C4-2B (cell line): ENCODE measurements at regions not wholly inside any gene's neighbourhood (a gene's known extent, or its start where the extent isn't known, plus 50 kb on each side); places are given as distances from the start of the nearest gene placed in this dataset.

Experiments
- H3K27ac ChIP-seq: fragments of 450-650 bp; 2 replicates; pipeline ENCODE4 v1.5.1; 2017
- ZFX ChIP-seq: fragments of 450-650 bp; IDR thresholded peaks from 2 replicates; pipeline ENCODE4 v1.6.1; 2017
- TF ChIP-seq, protein P1 (sequence below): fragments of 450-650 bp; conservative IDR thresholded peaks from 2 replicates; pipeline ENCODE4 v1.5.1; 2017; ENCODE audit warnings: mild to moderate bottlenecking

DNA sequence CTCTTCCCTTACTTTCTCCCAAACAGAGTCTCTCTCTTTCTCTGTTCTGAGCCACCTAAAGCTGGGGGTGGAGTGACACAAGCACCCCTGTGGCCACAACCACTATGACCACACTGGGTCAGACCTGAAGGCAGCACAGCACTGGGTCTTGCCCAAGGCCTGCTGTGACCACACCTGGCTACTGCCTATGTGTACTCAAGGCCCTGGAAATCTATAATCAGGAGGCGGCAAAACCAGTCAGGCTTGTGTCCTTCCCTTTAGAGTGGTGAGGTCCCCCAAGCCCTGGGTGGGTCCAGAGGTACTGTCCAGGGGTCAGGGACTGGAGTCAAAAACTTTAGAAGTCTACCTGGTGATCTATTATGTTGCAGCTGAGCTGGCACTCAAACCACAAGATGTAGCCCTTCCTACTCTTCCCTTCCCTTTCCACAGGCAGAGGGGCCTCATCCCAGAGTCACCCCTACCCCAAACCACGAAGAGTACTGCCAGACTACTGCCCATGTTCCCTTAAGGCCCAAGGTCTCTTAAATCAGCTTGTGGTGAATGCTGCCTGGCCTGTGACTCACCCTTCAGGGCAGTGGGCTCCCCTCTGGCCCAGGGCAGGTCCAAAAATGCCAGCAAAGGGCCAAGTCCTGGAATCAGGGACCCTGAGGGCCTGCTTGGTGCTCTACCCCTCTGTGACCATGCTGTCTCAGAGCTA lies 179.8 kb upstream of the DYRK2 start:
- no peak overlapping the region for H3K27ac ChIP-seq
- TF ChIP-seq, protein P1, sequence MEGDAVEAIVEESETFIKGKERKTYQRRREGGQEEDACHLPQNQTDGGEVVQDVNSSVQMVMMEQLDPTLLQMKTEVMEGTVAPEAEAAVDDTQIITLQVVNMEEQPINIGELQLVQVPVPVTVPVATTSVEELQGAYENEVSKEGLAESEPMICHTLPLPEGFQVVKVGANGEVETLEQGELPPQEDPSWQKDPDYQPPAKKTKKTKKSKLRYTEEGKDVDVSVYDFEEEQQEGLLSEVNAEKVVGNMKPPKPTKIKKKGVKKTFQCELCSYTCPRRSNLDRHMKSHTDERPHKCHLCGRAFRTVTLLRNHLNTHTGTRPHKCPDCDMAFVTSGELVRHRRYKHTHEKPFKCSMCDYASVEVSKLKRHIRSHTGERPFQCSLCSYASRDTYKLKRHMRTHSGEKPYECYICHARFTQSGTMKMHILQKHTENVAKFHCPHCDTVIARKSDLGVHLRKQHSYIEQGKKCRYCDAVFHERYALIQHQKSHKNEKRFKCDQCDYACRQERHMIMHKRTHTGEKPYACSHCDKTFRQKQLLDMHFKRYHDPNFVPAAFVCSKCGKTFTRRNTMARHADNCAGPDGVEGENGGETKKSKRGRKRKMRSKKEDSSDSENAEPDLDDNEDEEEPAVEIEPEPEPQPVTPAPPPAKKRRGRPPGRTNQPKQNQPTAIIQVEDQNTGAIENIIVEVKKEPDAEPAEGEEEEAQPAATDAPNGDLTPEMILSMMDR = no peak
- no peak for TF ChIP-seq ZFX

DNA sequence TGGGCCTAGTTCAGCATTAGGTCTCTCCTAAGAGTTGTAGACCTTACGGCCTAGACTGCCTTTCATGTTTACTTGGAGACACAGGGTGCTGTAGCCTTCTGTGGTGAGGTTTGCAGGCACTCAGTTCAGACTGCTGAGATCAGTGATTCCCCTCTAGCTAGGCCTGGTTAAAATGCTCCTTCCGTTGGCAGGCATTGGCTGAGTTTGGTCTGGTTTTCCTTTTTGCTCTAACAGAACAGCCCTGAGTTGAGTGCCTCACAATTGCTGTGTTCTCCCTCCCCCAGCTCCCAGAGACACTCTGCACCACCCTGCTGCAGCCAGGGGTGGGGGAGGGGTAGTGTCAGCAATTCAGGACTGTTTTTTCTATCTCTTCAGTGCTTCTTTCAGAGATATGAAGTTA lies 178.9 kb upstream of the DYRK2 start:
- H3K27ac ChIP-seq = no peak overlapping the region

DNA sequence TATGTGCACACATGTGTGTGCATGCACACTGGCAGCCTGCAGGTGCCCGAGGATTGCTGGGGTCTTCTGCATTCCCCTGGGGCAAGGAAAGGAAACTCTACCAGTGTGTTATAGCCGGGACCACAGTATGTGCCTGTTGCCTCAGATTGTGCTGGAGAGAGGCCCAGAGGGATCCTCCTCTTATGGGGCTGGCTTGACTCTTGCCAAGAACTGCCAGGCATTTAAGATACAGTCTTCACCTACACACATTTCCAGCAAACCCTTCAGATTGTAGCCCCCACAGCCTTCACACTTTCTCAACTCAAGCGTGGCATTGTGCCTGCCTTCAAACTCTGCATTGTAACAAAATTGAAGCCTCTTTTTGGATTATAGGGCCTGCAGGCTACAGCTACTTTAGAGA lies 176.7 kb upstream of the DYRK2 start:
- TF ChIP-seq ZFX = no peak
- H3K27ac ChIP-seq = no peak overlapping the region

More for the DNA sequence above, 178.9 kb upstream of the DYRK2 start:
- TF ChIP-seq ZFX = no peak
- TF ChIP-seq, protein P1 = no peak

DNA sequence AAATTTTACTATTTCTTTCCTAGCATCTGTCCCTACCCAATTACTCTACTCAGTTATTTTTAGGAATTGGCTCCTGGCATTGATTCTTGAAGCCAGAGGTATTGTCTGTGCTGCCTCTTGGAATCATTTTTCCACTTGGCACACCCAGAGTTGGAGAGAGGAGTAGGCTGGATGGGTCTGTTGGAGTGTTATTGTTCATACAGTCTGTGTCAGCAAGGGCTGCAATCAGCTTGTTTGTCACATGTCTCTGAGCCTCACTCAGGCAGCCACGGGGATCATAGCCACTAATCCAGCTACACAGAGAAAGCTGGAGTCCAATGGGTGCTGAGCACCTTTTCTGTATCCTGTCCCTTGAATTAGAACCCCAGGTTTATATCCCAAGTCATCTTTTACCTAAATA lies 176.0 kb upstream of the DYRK2 start:
- no peak overlapping the region for H3K27ac ChIP-seq
- TF ChIP-seq ZFX = no peak
- TF ChIP-seq, protein P1 = no peak

DNA sequence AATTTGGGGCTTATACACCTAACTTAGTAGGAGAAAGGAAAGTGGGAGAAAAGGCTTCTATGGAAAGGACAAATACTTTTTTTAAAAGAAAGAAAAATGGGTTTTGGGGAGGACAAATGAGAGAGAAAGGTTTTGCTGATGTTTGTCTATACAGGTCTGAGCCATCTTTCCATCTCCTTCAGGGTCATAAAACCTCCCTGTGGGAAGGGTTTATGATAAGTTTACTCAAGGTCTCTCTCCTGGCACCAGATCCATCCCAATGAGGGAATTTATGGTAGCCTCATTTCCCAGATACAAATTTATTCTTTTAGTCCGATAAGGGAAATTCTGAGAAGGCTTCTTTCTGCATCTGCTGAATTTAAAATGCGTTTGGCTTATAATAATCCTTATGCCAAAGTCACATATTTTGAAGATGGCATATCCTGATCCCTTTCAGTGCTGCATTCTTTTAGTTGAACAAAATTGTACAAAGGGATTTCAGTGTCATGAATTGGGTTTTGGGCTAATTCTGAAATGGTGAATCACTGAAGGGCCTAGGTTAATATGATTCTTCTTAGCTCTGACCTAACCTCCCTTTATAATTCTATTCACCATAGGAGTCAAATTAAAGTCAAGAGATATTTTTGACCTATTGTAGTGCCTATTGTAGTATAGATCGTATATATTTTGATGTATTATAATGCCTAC lies 173.5 kb upstream of the DYRK2 start:
- no peak overlapping the region for H3K27ac ChIP-seq
- TF ChIP-seq, protein P1 = no peak
- TF ChIP-seq ZFX = no peak

DNA sequence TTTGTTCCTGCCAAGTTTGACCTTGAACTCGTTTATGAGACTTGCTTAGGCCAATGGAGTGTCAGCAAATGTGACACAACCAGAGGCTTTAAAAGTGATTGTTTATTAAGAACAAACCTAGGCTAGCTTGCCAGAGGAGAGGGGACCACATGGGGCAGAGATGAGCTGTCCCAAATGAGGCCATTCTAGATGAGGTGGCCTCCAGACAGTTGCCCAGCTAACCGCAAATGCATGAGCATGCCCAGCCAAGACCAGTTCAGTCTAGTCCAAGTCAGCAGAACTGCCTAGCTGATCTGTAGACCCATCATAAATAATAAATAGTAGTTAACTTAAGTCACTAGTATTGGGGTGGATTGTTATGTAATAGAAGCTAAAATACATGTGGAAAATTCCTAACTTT lies 172.8 kb upstream of the DYRK2 start:
- TF ChIP-seq, protein P1 = no peak
- TF ChIP-seq ZFX = no peak

DNA sequence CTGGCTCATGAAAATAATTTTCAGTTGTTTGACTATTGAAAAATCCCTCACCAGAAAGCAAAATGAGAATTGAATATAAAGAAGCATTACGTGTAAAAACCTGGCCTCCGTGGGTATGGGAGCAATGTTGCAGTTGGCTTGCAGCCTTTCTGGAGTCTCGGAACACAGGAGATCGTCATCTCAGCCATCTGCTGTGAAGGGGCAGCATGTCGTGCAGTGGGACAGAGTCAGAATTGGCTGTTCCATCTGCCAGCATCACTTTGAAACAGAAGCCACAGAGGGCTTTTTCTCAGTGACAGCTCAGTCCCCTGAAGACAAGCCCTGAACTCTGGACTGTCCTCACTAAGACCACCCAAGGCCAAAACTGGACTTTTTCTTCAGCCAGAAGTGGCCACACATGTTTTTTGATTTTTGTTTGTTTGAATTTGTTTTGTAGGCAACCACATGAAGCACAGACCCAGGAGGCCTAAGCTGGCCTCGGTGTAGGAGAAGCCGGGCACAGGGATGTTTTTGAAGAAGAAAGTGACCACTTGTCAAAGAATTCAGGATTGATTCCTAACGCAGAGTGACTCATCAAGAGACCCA lies 170.8 kb upstream of the DYRK2 start:
- H3K27ac ChIP-seq = no peak overlapping the region

More for the DNA sequence above, 172.8 kb upstream of the DYRK2 start:
- no peak overlapping the region for H3K27ac ChIP-seq

More for the DNA sequence above, 170.8 kb upstream of the DYRK2 start:
- no peak for TF ChIP-seq ZFX
- TF ChIP-seq, protein P1 = no peak
